HEK293 (cell line): ENCODE measurements at regions not wholly inside any gene's neighbourhood (a gene's known extent, or its start where the extent isn't known, plus 50 kb on each side); places are given as distances from the start of the nearest gene placed in this dataset.

Experiments
- CTCF ChIA-PET: fragments of 350-600 bp; formaldehyde crosslinking; extraction: SDS; loops from one replicate; lab custom pipeline; 2021; ENCODE audit warnings: antibody characterized with exemption; lab: Yijun Ruan, JAX
- POLR2A ChIA-PET: fragments of 300-600 bp; formaldehyde crosslinking; extraction: SDS; loops from one replicate; lab custom pipeline; 2020; ENCODE audit warnings: antibody characterized with exemption, inconsistent platforms; lab: Yijun Ruan, JAX
- H3K27ac ChIP-seq: fragments of 200-500 bp; sonication (Bioruptor generic); 2 replicates; pipeline ENCODE4 v1.5.1; 2014; ENCODE audit warnings: low read depth, low read length, control low read depth, inconsistent platforms; ENCODE audit errors: extremely low read depth
- H3K36me3 ChIP-seq, 2 experiments: fragments of 200-500 bp in 1 of 2; sonication (Bioruptor generic) in 1 of 2; 1 replicate in 1 of 2; 2 replicates in 1 of 2; pipeline ENCODE4 v1.5.1; 2014 to 2017; ENCODE audit warnings: inconsistent platforms in 2 of 2, low read length in 2 of 2; ENCODE audit not compliant: control insufficient read depth in 2 of 2, insufficient read depth in 1 of 2
- H3K4me1 ChIP-seq: fragments of 200-500 bp; sonication (Bioruptor generic); 2 replicates; pipeline ENCODE4 v1.5.1; 2014; ENCODE audit warnings: mild to moderate bottlenecking, low read length, inconsistent platforms; ENCODE audit not compliant: control insufficient read depth, insufficient read depth
- H3K4me3 ChIP-seq: 2 replicates; pipeline ENCODE4 v1.5.1; 2011; ENCODE audit warnings: low read depth, mild to moderate bottlenecking, control low read depth, low read length, moderate library complexity
- H3K9me3 ChIP-seq: fragments of 200-500 bp; sonication (Bioruptor generic); 2 replicates; pipeline ENCODE4 v1.5.1; 2014; ENCODE audit warnings: low read depth, low read length, inconsistent platforms; ENCODE audit not compliant: control insufficient read depth, insufficient read depth
- GLIS2 ChIP-seq: fragments of 450-650 bp; formaldehyde crosslinking; IDR thresholded peaks from 2 replicates; pipeline ENCODE4 v1.5.1; 2016; ENCODE audit warnings: missing biosample characterization, missing genetic modification characterization
- PATZ1 ChIP-seq: fragments of 450-650 bp; formaldehyde crosslinking; IDR thresholded peaks from 2 replicates; pipeline ENCODE4 v1.5.1; 2016; ENCODE audit warnings: missing biosample characterization, missing genetic modification characterization
- REST ChIP-seq: fragments of 450-650 bp; formaldehyde crosslinking; IDR thresholded peaks from 2 replicates; pipeline ENCODE4 v1.5.1; 2016; ENCODE audit warnings: missing biosample characterization, missing genetic modification characterization
- SALL2 ChIP-seq: fragments of 450-650 bp; formaldehyde crosslinking; IDR thresholded peaks from 2 replicates; pipeline ENCODE4 v1.5.0; 2017; ENCODE audit warnings: missing biosample characterization, mild to moderate bottlenecking, missing genetic modification characterization, borderline replicate concordance
- ZBTB11 ChIP-seq: fragments of 450-650 bp; formaldehyde crosslinking; conservative IDR thresholded peaks from 2 replicates; pipeline ENCODE4 v1.5.1; 2016; ENCODE audit warnings: low read depth, missing biosample characterization, missing genetic modification characterization
- ZFP69B ChIP-seq: fragments of 450-650 bp; formaldehyde crosslinking; IDR thresholded peaks from 2 replicates; pipeline ENCODE4 v1.5.1; 2016; ENCODE audit warnings: missing biosample characterization, missing genetic modification characterization
- ZNF133 ChIP-seq: fragments of 450-650 bp; formaldehyde crosslinking; IDR thresholded peaks from 2 replicates; pipeline ENCODE4 v1.5.1; 2016; ENCODE audit warnings: missing biosample characterization, missing genetic modification characterization
- ZNF221 ChIP-seq: fragments of 450-650 bp; formaldehyde crosslinking; IDR thresholded peaks from 2 replicates; pipeline ENCODE4 v1.5.1; 2017; ENCODE audit warnings: missing biosample characterization, missing genetic modification characterization, borderline replicate concordance
- ZNF404 ChIP-seq: fragments of 450-650 bp; formaldehyde crosslinking; IDR thresholded peaks from 2 replicates; pipeline ENCODE4 v1.5.1; 2017; ENCODE audit warnings: missing biosample characterization, missing genetic modification characterization
- ZNF48 ChIP-seq: fragments of 450-650 bp; formaldehyde crosslinking; IDR thresholded peaks from 2 replicates; pipeline ENCODE4 v1.5.1; 2016; ENCODE audit warnings: missing biosample characterization, missing genetic modification characterization
- ZNF530 ChIP-seq: fragments of 450-650 bp; formaldehyde crosslinking; IDR thresholded peaks from 2 replicates; pipeline ENCODE4 v1.5.1; 2016; ENCODE audit warnings: low read depth, missing biosample characterization, missing genetic modification characterization
- ZNF610 ChIP-seq: fragments of 450-650 bp; formaldehyde crosslinking; IDR thresholded peaks from 2 replicates; pipeline ENCODE4 v1.5.1; 2016; ENCODE audit warnings: missing biosample characterization, missing genetic modification characterization, borderline replicate concordance
- ZNF639 ChIP-seq: fragments of 450-650 bp; formaldehyde crosslinking; IDR thresholded peaks from 2 replicates; pipeline ENCODE4 v1.5.1; 2016; ENCODE audit warnings: missing biosample characterization, missing genetic modification characterization
- ZNF776 ChIP-seq: fragments of 450-650 bp; formaldehyde crosslinking; IDR thresholded peaks from 2 replicates; pipeline ENCODE4 v1.5.0; 2017; ENCODE audit warnings: missing biosample characterization, missing genetic modification characterization, borderline replicate concordance
- ZNF777 ChIP-seq: fragments of 450-650 bp; formaldehyde crosslinking; IDR thresholded peaks from 2 replicates; pipeline ENCODE4 v1.5.1; 2017; ENCODE audit warnings: missing biosample characterization, missing genetic modification characterization, borderline replicate concordance

GRCh38 chr14:89060191-89060590, 235.7 kb downstream of the TTC8 start:
- ChIA-PET CTCF (no interaction called here), POLR2A (no interaction called here)
- Histone ChIP-seq H3K27ac (no peak overlapping the region), H3K9me3 (no peaks in the 10 kb centered on the region), H3K4me3 (no peak overlapping the region), H3K36me3 (no peaks in the 10 kb centered on the region), H3K4me1 (no peaks in the 10 kb centered on the region)
- no peak for TF ChIP-seq ZNF776 (tag by site-specific recombination)
- TF ChIP-seq ZBTB11 = no peak
- no peak for TF ChIP-seq ZNF530 (tag by site-specific recombination)
- TF ChIP-seq ZNF48 (tag by site-specific recombination) = no peak
- no peak for TF ChIP-seq ZNF404 (tag by site-specific recombination)
- no peak for TF ChIP-seq ZNF610 (tag by site-specific recombination)
- TF ChIP-seq ZFP69B (tag by site-specific recombination) = no peak

- no peaks in the 10 kb centered on the region for H3K9me3 ChIP-seq
- CTCF ChIA-PET = no interaction called here
- no peaks in the 10 kb centered on the region for H3K4me1 ChIP-seq
- no peak overlapping the region for H3K27ac ChIP-seq
- TF ChIP-seq ZNF221 (tag by site-specific recombination) (no peak), ZNF133 (tag by site-specific recombination) (no peak), REST (tag by site-specific recombination) (no peak), ZFP69B (tag by site-specific recombination) (no peak), GLIS2 (no peak), PATZ1 (tag by site-specific recombination) (no peak), SALL2 (no peak), ZNF639 (no peak), ZNF777 (tag by site-specific recombination) (no peak)
- no peak overlapping the region for H3K4me3 ChIP-seq
- POLR2A ChIA-PET = no interaction called here
- no peaks in the 10 kb centered on the region for H3K36me3 ChIP-seq
Observed at GRCh38 chr14:89061696-89062095, 237.2 kb downstream of the TTC8 start.
